HFFc6 (cell line): ENCODE measurements at regions not wholly inside any gene's neighbourhood (a gene's known extent, or its start where the extent isn't known, plus 50 kb on each side); places are given as distances from the start of the nearest gene placed in this dataset.

Source experiments
- DNase-seq: peaks from one replicate; pipeline ENCODE4 v3.0.0-alpha.2; 2018
- H3K27ac Mint-ChIP-seq: 2 replicates; pipeline ENCODE4 v1.8.0; 2020; ENCODE audit warnings: mild to moderate bottlenecking, mixed read lengths
- H3K27me3 Mint-ChIP-seq: 2 replicates; pipeline ENCODE4 v1.8.0; 2021; ENCODE audit warnings: mild to moderate bottlenecking, moderate library complexity, mixed read lengths; ENCODE audit not compliant: insufficient read depth
- H3K36me3 Mint-ChIP-seq: 2 replicates; pipeline ENCODE4 v1.8.0; 2021; ENCODE audit warnings: low read depth, mixed read lengths
- H3K4me1 Mint-ChIP-seq: 2 replicates; pipeline ENCODE4 v1.8.0; 2020; ENCODE audit warnings: low read depth, mixed read lengths
- H3K4me3 Mint-ChIP-seq: 2 replicates; pipeline ENCODE4 v1.8.0; 2020; ENCODE audit warnings: mild to moderate bottlenecking, moderate library complexity, mixed read lengths
- H3K9me3 Mint-ChIP-seq: 2 replicates; pipeline ENCODE4 v1.8.0; 2020; ENCODE audit warnings: mild to moderate bottlenecking, mixed read lengths
- CTCF ChIP-seq: fragments of 200-600 bp; sonication (generic); IDR thresholded peaks from 2 replicates; pipeline ENCODE4 v1.5.0; 2021; ENCODE audit warnings: antibody characterized with exemption, mild to moderate bottlenecking

DNA sequence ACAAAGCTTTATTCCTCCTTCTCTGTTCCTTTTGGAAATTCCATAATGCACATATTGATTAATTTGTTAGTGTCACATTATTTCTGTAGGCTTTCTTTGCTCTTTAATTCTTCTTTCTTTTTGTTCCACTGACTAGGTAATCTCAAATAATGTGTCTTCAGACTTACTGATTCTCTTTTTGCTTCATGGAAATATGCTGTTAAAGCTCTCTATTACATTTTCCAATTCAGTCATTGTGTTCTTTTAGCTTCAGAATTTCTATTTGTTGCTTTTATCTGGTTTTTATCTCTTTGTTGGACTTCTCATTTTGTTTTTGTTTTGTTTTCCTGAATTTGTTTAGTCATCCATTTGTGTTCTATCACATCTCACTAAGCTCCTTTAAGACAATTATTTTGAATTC is 147.0 kb upstream of the EOMES start:
- no peak overlapping the region for H3K4me3 Mint-ChIP-seq
- H3K27ac Mint-ChIP-seq, result no peak overlapping the region
- H3K9me3 Mint-ChIP-seq, result no peaks in the 10 kb centered on the region; the same call in 1 of the 2 replicates
- no peak for TF ChIP-seq CTCF
- DNase-seq, result no peak
- no peaks in the 10 kb centered on the region for H3K27me3 Mint-ChIP-seq
- no peaks in the 10 kb centered on the region for H3K4me1 Mint-ChIP-seq
- no peaks in the 10 kb centered on the region for H3K36me3 Mint-ChIP-seq

DNA sequence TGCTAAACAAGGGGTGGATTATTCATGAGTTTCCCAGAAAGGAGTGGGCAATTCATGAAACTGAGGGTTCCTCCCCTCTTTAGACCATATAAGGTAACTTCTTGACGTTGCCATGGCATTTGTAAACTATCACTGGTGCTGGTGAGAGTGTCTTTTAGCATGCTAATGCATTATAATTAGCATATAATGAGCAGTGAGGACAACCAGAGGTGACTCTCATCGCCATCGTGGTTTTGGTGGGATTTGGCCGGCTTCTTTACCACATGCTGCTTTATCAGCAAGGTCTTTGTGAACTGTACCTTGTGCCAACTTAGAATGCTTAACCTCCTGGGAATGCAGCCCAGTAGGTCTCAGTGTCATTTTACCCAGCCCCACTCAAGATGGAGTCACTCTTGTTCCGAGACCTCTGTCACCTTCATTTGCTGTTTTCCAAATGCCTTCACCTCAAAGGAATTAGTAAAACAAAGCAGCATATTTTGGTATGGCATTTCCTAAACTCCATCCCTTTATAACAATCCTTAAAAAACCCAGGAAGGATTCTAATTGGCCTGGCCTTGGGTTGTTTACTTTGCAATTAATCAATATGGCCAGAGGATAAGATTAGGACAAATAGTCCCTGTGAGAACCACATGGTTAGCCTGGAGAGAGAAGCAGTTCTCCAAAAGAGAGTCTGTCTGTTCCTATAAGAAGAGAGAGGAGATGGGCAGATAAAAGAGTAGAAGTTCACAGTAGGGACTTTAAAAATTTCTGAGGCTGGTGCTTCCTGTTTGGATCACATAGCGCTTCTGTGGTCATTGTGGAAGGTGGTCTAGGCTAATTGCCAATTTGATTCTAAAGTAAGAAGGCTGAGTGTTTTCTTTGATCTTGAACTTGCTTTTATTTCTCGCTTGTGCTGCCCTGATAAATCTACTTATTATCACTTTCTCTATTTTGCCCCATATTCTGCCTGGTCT is 155.2 kb upstream of the EOMES start:
- no peak overlapping the region for H3K4me3 Mint-ChIP-seq
- H3K4me1 Mint-ChIP-seq, result no peaks in the 10 kb centered on the region
- no peaks in the 10 kb centered on the region for H3K36me3 Mint-ChIP-seq
- H3K9me3 Mint-ChIP-seq, result no peaks in the 10 kb centered on the region
- no peak overlapping the region for H3K27ac Mint-ChIP-seq
- DNase-seq, result no peak
- TF ChIP-seq CTCF, result no peak
- H3K27me3 Mint-ChIP-seq, result peaks cover 10% of the 10 kb centered on the region

DNA sequence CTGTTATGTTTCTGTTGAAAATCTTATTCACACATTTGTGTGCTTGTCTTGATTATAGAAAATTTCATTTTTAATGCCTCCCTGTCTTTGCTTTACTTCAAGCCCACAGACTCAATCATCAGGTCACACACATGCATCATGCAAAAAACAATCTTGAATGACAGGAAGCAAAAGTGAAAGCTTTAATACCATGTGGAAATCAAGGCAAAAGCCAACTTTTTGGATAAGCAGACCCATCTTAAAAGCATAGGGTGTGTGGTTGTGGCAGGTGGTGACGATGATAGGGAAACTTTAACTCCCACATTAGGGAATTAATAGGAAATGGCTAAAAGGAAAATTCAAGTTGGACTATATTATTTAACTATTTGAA is 155.9 kb upstream of the EOMES start:
- Mint-ChIP-seq H3K27ac (no peak overlapping the region), H3K4me3 (no peak overlapping the region), H3K36me3 (no peaks in the 10 kb centered on the region), H3K27me3 (peaks cover 10% of the 10 kb centered on the region), H3K4me1 (no peaks in the 10 kb centered on the region), H3K9me3 (no peaks in the 10 kb centered on the region)
- no peak for DNase-seq
- TF ChIP-seq CTCF, result no peak

DNA sequence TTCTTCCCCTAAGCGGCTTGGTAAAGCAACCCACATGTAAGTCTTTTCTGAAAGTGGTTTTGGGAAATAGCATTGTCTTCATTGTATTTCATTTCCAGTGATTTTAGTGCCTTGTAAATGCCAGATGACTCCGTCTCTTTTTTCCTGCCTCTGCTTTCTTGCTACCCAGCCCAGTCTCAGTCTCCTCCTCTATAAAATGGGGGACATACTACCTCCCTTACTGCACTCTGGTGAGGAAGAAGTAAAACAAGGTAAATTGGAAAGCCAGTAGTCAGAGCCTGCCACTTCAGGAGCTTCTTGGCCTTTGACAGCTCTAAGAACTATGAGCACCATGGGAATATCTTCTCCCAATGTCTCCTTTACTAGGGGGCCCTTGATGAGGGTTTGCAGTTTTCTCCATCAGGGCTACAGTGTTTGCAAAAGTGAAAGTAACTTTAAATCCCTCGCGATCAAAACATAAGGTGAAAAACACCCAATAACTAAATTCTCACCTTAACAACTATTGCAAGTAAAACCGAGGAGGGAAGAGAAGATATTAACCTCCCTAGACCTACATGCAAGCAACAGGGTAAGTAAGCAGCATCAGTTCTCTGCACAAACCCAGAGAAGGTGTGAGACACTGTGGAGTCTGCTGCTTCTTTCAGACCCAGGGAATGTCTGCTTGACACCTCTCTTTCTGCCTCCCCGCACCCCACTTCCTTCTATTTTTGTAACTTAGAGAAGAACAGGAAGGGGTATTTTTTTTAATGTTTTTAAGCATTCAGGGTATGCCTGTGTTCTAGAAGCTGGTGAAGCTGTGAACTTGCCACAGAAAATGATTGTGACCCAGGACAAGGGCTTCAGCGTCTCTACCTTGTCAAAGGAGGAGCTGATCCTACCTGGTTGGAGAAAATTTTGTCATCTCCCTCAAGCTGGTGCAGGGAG is 159.1 kb upstream of the EOMES start:
- TF ChIP-seq CTCF, result no peak
- H3K4me3 Mint-ChIP-seq, result peak overlapping the region; percentile 64; the same call in 1 of the 2 replicates
- no peak for DNase-seq
- no peak overlapping the region for H3K27ac Mint-ChIP-seq
- H3K9me3 Mint-ChIP-seq, result no peaks in the 10 kb centered on the region
- H3K27me3 Mint-ChIP-seq, result peaks cover 10% of the 10 kb centered on the region
- no peaks in the 10 kb centered on the region for H3K36me3 Mint-ChIP-seq
- H3K4me1 Mint-ChIP-seq, result no peaks in the 10 kb centered on the region

DNA sequence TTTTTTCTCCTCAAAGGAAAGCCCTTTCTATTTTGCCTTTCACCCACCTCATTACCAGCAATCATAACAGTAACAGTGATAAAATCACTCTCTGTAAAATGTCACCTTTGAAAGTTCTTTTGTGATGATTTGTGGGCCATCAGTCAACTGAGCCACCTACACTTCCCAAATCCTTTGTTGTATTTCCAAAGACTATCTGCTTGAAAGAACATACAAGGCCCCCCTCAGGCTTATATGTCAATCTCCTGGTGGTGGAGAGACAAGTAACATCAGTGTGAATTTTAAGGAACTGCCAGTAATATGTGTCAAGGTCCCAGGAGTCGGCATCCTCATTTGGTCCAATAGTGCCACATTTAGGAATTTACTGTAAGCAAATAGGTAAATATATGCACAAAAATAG is 161.1 kb upstream of the EOMES start:
- H3K36me3 Mint-ChIP-seq, result no peaks in the 10 kb centered on the region
- H3K27ac Mint-ChIP-seq, result no peak overlapping the region
- DNase-seq, result no peak
- peaks cover 10% of the 10 kb centered on the region for H3K27me3 Mint-ChIP-seq
- H3K4me1 Mint-ChIP-seq, result no peaks in the 10 kb centered on the region
- H3K4me3 Mint-ChIP-seq, result no peak overlapping the region
- H3K9me3 Mint-ChIP-seq, result no peaks in the 10 kb centered on the region
- no peak for TF ChIP-seq CTCF
